Fibroblast of the aortic adventitia (primary cell): ENCODE measurements at regions not wholly inside any gene's neighbourhood (a gene's known extent, or its start where the extent isn't known, plus 50 kb on each side); places are given as distances from the start of the nearest gene placed in this dataset.

Experiments
- DNase-seq: peaks from one replicate; pipeline ENCODE4 v3.0.0-alpha.2; 2010; ENCODE audit warnings: low read depth
- H3K4me3 ChIP-seq: 2 replicates; pipeline ENCODE4 v1.5.1; 2011; ENCODE audit warnings: low read depth, mild to moderate bottlenecking, control low read depth, low read length, moderate library complexity
- CTCF ChIP-seq: IDR thresholded peaks from 2 replicates; pipeline ENCODE4 v1.5.1; 2011; ENCODE audit warnings: mild to moderate bottlenecking, low read length, control low read depth, inconsistent platforms; ENCODE audit not compliant: insufficient read depth

DNA sequence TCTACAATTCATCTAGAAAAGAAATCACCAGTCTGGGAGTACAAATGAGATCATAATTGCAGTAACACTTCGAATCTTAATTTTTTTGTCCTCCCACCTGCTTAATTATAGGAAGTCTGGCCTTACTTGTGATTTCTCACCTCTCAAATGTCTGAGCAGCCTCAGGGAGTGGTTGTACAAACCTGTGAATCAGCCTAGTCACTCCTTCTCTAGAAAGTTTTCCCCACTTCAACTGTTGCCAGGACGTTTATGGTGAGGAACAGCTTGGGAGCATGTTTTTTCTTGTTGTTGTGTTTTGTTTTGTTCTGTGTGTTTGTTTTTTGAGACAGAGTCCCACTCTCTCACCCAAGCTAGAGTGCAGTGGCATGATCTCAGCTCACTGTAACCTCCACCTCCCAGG lies 50.3 kb upstream of the CLDN10 start:
- H3K4me3 ChIP-seq: no peak overlapping the region
- DNase-seq: no peak
- no peak for TF ChIP-seq CTCF
